ENCODE measurements at regions not wholly inside any gene's neighbourhood (a gene's known extent, or its start where the extent isn't known, plus 50 kb on each side); places are given as distances from the start of the nearest gene placed in this dataset.

DNA sequence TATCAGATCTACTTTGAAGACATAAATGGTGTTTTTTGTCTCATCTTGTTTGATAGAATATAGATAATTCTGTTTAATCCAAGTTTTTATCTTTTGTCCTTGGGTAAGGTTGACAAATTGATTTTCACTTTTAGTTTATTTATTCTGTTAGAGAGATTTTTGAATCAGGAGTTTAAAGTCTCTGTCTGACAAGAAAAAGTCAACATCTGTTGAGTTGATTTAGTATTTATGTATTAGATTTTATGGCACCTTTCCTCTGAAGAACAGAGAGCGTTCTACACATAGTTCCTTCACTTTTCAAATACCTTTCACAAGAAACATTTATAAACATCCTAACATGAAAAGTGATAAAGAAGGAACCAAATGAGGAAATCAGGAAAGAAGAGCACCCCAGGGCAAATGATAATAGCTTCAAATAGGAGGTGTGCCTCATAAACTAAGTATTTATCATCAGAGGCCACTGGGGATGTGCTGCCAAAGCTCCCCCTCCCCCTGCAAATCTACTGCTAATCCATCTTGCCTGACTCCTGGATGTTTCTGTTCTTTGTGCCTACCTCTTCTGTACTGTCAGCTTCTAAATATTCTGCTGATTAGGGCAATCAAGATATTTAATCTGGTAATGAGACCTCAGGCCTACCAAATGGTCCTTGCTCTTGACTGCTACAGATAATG is 457.7 kb upstream of the CHD1 start:
- TF ChIP-seq SUZ12 (IDR thresholded peaks at IDR 0.05; ENCODE audit: extremely low read depth, insufficient read depth, insufficient read length) (no peak), YY1 (IDR thresholded peaks at IDR 0.05; ENCODE audit: insufficient read depth, insufficient read length) (no peak)
